DND-41 (cell line): ENCODE measurements at regions not wholly inside any gene's neighbourhood (a gene's known extent, or its start where the extent isn't known, plus 50 kb on each side); places are given as distances from the start of the nearest gene placed in this dataset.

Experiments
- EZH2 ChIP-seq: IDR thresholded peaks from 3 replicates; pipeline ENCODE4 v1.6.1; 2012; ENCODE audit warnings: borderline replicate concordance, low read depth, mild to moderate bottlenecking, moderate library complexity, low read length, inconsistent platforms; ENCODE audit not compliant: severe bottlenecking
- TF ChIP-seq, protein P1 (sequence below): IDR thresholded peaks from 2 replicates; pipeline ENCODE4 v1.5.1; 2012; ENCODE audit warnings: borderline replicate concordance, low read length, moderate library complexity, mild to moderate bottlenecking; ENCODE audit not compliant: poor library complexity, severe bottlenecking; ENCODE audit errors: extremely low read depth

DNA sequence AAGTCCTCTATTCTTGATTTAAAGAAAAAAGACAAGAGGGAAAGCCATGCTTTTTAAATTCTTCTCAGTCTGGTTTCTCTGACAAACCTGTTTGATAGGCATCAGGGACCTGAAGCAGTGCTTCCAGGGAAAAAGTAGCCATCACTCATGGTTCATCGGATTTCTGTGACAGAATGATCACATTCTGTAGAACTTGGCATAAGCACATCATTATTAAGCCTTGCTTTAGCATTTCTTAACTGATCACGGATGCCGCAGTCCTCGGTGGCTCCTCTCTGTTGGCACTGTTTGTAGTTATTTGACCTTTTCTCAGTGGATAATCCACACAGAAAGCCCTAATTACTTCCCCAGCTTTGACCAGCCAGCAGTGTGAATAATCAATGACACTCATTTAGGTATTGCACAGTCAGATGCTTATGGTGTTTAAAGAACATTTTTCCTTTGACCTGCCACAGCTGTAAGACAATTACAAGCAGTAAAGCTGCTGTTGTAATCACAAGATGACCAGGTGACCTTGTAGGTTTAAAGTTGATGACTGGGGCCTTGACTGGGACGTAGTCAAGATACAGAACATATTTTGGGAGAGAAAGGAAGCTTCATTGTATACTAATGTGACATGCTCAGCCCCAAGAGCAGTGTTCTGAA lies 64.4 kb upstream of the SKAP2 start:
- TF ChIP-seq, protein P1, sequence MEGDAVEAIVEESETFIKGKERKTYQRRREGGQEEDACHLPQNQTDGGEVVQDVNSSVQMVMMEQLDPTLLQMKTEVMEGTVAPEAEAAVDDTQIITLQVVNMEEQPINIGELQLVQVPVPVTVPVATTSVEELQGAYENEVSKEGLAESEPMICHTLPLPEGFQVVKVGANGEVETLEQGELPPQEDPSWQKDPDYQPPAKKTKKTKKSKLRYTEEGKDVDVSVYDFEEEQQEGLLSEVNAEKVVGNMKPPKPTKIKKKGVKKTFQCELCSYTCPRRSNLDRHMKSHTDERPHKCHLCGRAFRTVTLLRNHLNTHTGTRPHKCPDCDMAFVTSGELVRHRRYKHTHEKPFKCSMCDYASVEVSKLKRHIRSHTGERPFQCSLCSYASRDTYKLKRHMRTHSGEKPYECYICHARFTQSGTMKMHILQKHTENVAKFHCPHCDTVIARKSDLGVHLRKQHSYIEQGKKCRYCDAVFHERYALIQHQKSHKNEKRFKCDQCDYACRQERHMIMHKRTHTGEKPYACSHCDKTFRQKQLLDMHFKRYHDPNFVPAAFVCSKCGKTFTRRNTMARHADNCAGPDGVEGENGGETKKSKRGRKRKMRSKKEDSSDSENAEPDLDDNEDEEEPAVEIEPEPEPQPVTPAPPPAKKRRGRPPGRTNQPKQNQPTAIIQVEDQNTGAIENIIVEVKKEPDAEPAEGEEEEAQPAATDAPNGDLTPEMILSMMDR, result no peak
- no peak for TF ChIP-seq EZH2
